ENCODE measurements at regions not wholly inside any gene's neighbourhood (a gene's known extent, or its start where the extent isn't known, plus 50 kb on each side); places are given as distances from the start of the nearest gene placed in this dataset.
A peak's percentile ranks its signal among the peaks of the same experiment; 100 is the strongest.

DNA sequence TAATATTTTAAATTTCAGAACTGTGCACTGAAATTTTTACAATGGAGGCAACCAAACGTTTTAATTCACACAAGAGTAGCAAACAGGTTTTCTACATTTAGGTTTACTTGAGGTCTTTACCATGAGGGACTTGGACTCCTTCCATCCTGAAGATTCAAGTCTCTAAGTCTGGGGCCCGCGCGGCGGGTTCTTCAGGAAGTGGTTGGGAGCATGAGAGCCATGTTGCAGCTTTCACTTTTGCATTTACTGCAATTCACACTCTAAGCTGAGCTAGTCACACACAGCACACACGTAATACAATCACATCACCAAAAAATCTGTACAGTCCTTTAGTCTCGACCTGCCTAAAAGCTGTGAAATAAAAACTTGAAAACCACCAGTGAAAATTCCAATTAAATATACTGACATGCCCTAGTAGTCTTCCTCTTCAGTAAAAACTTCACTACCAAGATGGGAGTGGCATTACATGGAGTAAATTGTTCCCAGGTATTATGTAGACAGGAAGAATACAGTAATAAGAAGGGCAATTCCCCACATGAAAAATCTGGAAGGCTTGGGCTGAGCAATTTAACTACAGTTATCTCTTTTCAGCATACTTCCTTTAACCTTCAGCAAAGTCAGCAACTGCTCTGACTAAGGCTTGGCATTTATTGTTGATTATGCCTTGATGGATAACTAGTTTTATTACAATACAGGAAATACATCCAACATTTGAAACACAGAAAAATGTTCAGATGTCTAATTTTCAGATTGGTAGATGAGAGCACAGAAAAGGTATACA lies 571.1 kb upstream of the DIPK2B start:
- peak; percentile 9 for DNase-seq (ENCODE audit: low spot score)

DNA sequence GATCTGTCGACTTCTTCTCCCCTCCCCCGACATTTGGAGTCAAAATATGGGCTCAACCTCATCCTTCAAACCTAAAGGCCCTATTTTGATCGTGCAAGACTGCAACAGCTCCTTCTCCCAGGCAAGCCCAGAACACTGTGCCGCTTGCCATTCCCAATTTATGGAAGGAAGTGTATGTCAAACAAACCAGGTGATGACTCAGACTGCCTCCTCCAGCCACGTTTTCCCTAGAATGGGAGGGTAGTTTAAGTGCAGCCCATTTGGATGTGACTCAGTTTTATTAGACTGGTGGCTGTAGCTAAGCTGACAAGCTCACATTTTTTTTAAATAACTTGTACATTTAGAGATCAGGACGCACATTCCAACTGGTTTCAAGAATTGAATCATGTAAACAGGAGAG lies 570.4 kb upstream of the DIPK2B start:
- peak; percentile 41 for DNase-seq (ENCODE audit: low spot score)

DNA sequence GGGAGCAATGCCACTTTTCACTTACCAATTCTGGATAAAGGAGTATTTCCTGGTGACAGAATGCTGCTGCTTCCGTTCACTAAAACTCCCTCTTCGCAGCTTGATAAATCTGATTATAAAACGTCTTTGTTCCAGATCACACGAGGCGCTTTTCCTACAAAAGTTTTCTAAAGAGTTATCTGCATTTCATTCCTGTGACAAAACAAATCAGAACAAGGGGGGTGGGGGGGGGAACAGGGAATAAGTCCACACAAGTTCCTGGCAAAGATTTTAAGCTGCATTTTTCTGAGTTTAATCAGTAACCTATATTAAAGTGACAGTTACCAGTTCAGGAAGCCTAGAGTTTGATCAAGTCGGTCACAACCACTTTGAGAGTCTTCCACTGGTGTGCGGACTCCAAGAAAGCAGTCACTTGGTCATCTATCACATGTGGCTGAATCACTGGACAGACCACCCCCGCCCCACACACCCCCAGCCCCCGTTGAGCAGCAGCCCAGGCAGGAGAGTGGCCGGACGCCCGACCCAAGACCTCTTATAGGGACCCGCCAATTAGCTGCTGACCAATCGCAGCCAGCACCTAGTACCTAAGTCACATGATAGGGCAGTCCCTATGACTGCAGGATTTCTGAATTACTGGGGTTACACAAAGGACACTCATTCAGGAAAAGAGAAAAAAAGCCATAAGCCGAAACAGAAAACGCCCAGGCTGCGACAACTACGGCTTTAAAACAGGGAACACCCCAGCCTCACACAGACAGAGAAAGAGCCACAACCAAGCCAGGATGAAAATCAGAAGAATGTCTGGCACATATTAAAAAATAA lies 569.3 kb upstream of the DIPK2B start:
- peak; percentile 73 for DNase-seq (ENCODE audit: low spot score)

DNA sequence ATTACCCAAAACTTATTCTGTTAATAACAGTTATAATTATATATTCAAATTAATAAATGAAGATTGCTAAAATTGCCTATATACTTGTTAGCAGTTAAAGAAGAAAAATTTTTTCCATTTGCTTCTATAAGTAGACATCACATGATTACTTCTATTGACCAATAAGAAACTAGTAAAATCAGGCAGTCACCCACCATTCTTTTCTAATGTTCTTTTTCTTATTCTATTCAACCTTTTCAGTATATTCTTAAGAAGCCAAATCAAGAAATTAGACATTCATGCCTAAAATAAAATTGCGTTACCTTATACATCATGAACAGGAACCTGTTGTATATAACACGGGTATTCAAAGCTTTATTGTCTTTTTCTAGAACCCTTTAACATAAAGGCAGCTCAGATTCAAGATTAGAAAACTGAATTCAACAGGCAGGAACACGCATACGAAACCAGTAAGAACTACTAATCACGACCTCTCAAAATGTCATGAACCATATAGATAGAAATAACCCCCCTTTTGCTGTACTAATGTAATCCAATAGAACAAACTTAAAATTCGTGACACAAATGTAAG lies 568.1 kb upstream of the DIPK2B start:
- DNase-seq (ENCODE audit: low spot score) = no peak

DNA sequence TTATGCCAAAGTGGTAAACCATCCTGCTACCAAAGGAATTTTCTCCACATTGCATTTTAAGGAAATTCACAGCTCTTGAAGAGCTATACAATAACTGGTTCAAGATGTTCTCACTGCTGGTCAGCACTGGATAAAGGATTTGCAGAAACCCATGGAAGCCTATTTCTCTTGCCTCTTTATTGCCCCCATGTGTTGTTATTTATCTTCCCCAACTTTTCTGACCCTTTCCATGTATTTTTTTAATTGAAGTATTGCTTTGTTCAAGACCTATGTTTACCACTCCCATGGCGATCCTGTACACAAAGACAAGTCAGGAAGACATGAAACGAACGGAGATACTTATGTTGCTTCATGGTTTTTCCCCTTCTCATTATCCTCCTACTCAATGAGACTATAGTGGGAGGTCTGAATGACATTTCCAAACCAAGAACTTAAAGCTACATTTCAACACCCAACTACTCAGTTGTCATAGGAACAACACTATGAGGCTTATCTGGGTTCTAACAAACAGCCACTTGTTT lies 566.4 kb upstream of the DIPK2B start:
- DNase-seq (ENCODE audit: low spot score) = no peak

DNA sequence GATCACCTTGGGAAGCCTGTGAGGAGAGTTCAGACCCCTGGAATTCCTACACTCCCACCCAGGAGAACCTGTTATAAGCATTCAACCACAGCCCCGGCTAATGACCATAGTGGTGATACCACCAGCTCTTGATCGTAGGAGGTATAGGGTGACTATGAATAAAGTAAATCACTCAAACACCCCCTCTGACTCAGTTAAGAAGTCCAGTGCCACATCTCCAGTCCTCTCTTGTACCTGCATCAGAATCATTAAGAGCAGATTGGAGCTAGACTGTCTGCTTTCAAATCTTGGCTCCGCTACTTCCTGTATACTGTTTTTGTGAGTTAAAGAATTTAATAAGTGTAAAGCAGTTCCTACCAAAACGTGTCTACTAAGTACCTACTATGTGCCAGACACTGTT lies 565.1 kb upstream of the DIPK2B start:
- DNase-seq (ENCODE audit: low spot score) = no peak

DNA sequence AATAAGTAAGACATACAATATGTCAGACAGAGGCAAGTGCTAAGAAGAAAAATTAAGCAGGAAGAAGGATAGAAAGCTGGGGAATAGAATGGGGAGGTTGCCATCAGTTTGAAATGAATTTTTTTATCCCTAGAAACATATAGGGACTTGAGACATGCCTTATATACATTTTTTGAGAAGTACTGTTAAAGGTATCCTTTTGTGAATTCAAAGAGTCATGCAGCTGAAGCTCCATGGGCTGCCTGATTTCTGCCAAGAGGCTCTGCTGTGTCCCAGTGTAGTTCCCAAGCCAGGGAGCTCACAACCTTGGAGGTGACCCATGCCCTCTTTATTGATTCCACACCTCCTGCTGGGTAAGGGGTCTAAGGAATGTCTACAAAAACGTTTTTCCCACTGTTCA lies 564.6 kb upstream of the DIPK2B start:
- DNase-seq (ENCODE audit: low spot score) = no peak

DNA sequence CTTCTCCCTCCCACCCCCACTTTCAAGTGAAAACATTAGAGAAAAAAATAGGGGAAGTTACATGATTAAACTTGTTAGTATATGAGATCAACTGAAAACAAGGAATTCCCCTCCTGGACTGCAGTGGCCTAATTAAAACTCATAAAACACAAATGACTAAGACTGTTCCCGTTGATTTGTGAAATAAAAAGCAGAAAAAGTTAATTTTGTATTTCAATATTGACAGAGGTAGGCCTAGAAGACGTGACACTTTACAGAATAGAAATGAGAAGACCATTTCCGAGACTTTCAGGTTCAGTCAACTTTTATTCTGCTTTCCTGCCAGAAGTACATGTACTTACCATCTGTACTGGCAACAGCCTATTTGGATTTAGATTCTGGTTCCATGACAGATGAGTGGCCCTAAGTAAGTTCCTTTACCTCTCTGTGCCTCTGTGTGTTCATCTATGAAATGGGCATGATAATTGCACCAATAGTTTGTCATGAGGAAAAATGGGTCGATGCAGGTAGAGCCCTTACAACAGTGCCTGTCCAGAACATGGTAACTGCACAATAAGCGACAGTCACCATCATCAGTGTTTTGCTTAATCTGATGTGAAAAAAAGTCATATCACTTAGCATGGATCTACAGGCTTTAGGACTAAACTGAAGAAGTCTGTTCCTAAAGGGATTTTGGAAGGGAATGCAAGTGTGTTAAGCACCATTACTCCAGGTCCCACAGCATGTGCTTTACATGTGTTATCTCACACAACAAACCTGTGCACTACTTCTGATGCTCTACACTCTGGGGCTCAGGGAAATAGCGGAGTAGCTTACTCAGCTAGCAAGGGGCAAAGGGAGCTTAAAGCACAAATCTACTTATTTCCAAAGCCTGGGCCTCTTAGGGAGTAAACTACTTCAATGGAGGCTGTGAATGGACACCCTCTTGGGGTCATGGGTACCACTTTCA lies 562.3 kb upstream of the DIPK2B start:
- no peak for DNase-seq (ENCODE audit: low spot score)

DNA sequence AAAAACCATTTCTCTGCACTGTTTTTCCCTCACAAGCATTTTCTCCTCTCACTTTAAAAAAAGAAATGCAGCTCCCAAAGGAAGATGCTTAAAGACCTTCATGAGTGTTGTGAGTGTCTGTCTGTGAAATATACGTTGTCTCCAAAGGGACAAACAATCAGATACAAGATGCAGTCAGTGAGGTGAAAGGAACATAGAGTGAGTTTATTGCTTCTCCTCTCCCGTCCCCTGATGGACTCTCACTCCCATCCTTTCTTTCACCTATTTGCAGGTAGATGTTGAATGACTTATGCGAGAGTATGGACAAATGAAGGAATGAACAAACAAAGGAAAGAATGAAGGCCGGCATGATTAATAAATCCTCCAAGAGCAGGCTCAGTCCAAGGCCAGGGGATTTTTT lies 561.2 kb upstream of the DIPK2B start:
- DNase-seq (ENCODE audit: low spot score) = no peak

DNA sequence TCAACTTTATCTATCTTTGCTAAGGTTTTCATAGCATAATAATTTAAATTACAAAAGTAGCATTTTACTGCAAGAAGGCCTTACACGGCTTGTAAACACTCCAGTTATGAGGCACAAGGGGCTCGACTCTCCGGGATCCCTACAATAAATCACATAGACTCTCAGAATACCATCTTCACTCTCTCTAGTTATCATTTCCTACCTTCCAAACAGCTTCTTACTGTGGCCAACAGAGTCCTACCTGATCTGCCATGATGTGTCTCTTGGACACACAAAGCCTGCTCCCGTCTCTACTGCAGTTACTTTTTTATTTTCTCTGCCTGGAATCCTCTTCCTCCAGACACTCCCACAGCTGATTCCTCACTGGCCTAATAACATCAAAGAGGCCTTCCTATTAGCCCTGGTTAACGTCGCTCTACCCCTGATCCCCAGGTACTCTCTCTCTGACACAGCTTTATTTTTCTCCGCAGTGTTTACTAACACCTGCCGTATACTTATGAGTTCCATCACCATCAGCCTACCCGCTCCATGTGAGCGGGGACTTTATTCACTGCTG lies 559.6 kb upstream of the DIPK2B start:
- no peak for DNase-seq (ENCODE audit: low spot score)

DNA sequence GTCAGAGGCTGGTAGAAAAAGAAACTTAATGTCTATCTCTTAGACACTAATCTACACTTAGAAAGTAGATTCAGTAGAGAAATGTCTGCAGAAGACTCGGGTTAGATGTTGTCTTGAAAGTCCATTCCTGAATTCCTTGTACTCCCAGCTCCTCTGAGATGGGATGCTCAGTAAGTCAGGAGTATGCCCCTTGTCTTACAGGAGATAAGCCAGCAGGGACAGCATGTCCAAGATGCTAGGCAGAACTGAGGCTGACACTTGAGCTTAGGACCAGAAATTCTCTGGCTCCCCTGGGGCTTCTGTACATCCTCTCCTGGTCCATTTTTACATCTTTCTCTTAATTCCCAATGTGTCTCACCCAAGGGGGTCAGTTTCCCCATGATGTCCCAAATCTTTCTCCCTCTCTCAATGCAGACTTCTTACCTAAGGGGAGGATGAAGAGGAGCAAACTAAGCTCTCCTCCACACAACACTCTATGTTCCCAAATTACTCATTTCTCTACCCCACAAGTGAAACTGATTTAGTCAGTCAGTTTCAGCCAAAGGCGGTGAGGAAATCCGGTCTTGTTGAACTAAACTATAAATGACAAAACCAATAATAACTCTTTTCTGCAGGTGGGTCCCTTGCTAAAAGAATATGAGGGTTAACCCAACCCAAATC lies 558.2 kb upstream of the DIPK2B start:
- no peak for DNase-seq (ENCODE audit: low spot score)

DNA sequence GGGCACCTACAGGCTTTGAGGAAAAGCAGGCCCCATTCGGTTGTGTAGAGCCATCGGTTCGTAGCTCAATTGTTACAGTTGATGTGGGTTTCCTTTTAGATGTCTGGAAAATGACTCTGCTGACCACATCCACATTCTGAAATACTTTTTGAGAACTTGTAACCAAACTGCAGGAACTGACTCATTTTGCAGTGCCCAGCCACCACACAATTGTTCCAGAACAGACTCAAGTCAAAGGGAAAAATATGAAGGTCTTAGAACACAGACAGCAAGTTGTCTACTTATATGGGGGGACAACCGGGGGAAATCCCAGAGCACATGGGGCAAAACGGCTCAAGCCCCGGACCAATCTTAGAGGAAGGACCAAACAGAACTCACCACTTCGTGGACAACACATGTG lies 557.6 kb upstream of the DIPK2B start:
- peak; percentile 13 for DNase-seq (ENCODE audit: low spot score)

DNA sequence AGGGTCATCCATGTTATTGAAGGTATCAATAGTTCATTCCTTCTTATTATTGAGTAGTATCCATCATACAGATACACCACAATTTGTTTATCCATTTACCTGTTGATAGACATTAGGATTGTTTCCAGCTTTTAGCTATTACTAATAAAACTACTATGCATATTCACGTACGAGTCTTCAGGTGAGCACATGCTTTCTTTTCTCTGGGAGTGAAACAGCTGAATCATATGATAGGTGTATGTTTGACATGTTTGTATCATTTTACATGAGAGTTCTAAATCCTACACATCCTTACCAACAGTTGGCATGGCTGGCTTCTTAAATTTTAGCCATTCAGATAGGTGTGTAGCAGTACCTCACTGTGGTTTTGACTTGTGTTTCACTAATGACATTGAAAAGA lies 556.6 kb upstream of the DIPK2B start:
- DNase-seq (ENCODE audit: low spot score) = no peak

DNA sequence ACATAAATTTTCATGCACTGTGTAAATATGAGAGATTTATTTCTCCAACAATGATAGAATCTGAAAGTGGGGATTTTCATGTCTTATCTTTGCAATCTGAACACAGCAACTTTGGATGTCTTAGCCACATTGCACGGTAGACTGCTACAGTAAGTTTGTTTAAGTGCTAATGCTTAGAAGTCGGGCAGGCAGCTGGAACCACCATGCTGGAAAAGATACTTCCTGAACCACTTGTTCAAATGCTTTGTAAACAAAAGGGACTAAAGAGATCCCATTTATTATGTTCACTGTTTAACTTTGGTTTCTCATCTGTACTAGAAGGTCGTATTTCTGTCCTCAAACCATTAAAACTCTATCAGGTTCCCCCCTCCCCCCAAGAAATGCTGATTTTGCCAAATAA lies 555.9 kb upstream of the DIPK2B start:
- DNase-seq (ENCODE audit: low spot score) = no peak

DNA sequence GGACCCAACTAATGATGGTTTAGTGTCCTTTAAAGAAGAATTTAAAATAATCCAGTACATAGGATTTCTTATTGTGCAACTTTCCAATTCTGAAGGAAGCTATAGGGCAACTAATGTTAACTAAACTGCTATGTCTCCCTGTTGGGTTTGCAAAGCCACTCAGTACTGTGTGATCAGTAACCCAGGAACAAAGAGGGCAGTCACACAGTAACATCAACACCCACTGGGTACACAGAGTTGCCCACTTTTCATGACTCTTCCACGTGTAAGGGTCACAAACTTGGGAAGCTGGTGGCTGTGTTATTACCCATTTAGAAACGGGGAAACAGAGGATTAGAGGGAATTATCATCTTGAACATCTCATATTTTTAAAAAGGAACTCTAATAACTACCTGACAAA lies 555.0 kb upstream of the DIPK2B start:
- no peak for DNase-seq (ENCODE audit: low spot score)

DNA sequence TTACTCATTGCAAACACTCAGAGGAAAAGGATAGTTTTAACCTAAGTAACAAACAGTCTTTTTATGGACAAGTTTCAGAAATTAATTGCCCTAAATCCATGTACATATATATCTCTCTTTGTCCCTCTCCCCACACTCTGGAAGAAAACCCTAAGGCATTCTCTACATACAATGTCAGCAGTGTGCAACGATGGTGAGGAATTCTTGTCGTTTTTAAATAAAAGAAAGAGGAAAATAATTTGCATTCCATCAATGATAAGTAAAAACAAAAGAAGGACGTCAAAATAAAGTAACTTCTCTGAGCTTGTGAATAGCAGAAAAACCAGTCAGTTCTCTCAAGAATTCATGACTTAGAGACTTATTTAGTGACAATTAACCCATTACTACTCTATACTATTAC lies 550.5 kb upstream of the DIPK2B start:
- DNase-seq (ENCODE audit: low spot score) = no peak

DNA sequence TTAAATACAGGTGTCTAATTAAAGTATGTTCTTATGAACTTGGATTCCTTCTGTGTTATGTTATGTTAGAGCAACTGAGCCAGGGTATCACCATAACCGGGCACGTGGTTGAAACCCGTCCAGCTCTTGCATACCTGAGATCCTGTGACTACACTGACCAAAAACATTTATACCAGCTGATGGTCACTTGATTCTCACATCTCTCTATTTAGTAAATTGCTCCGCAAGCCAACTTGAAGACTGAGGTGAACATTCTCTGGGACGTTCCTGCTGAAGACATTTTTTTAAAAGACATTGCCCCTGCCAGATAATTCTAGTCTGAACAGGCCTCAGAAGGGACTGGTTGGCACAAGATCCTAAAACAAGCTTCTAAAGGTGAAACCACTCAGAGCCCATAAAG lies 550.0 kb upstream of the DIPK2B start:
- DNase-seq (ENCODE audit: low spot score) = no peak

DNA sequence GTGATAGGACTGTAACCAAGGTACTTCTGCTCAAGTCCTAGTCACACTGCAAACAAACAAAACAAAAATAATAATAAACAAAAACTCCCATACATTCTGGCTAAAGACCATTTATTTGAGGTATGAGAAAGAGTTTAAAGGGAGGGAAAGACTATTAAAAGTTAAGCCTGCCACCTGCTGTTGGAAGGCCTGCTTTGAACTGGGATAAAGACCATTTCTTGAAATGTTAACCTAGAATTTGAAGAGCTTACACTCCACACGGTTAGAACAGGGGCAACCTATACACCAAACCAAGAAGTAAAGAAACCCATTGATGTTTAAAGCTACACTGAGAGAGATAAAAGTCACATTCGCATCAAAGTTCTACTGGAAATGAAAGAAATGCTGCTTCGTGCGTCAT lies 548.7 kb upstream of the DIPK2B start:
- DNase-seq (ENCODE audit: low spot score) = no peak

DNA sequence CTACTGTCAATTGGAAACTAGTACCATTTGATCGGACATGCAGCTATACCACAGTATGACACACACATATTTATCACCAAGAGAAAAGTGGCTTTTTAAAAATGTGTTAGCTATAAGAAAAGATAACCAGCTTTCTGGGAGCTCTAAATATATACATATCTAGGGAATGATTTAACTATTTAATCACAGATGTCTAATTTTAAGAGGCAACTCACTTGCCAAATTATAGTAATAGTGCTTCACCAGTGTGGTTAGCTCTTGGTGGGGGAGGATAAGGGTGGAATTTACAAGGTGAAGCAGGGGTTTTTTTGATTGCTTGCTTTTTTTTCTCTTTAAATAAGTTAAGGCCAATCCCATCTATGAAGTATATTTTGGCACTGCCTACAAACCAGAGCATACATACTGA lies 547.7 kb upstream of the DIPK2B start:
- no peak for DNase-seq (ENCODE audit: low spot score)

DNA sequence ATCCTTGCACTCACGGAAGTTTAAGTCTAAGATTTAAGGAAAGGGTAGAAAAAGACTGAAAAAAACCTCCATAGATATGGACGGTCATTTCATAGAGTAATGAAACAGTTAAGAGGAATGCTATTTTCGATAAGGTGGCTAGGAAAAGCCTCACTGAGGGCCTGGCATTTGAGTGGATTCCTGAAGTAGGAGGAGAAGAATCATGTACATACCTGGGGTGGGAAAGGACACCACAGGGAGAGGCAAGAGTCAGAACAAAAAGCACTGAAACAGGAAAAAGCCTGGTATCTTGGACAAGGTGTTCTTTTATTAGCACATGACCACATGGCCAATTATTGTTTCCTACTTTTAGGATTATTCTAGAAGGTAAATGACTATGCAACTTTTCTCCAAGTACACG lies 547.2 kb upstream of the DIPK2B start:
- no peak for DNase-seq (ENCODE audit: low spot score)

DNA sequence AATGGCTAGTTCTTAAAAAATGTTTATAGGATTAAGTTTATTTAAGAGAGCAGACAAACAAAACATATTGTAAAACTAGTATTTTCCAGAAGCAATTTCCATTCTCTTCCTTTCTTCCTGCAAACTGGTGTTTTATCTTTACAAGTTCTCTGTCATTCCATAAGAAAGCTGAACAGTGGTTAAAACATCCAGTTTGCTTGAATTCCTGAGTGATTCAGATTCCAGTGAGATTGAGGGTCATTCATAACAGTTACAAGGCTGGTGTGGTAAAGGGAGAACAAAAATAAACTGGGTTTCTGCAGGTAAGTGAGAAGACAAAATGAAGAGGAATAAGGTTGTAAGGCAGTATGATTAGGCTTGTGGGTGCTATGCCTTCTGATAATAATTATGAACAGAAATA lies 544.8 kb upstream of the DIPK2B start:
- no peak for DNase-seq (ENCODE audit: low spot score)
